A549 (cell line): ENCODE measurements at regions not wholly inside any gene's neighbourhood (a gene's known extent, or its start where the extent isn't known, plus 50 kb on each side); places are given as distances from the start of the nearest gene placed in this dataset.

Experiments
- ATAC-seq, 2 experiments: fragments of 200-7000 bp in 1 of 2; fragments of >200 bp in 1 of 2; cut with Nextera tagmentation in 1 of 2; cut with Tn5 transposase in 1 of 2; 3 replicates each; pipeline versions ENCODE4 v1.8.0 to v1.9.1; 2018 to 2020; ENCODE audit warnings: mild to moderate bottlenecking in 1 of 2, moderate library complexity in 1 of 2
- CTCF ChIA-PET: fragments of 300-600 bp; sonication (Branson Sonifier 250); formaldehyde crosslinking; extraction: SDS; loops from one replicate; lab custom pipeline; 2021; ENCODE audit warnings: antibody characterized with exemption, inconsistent platforms; lab: Yijun Ruan, JAX
- POLR2A ChIA-PET: fragments of 350-600 bp; formaldehyde crosslinking; extraction: SDS; loops from one replicate; lab custom pipeline; 2021; ENCODE audit warnings: antibody characterized with exemption, inconsistent platforms; lab: Yijun Ruan, JAX
- DNase-seq, 2 experiments: peaks; one replicate each; pipeline versions ENCODE4 v3.0.0 to v3.0.0-alpha.2; 2011 to 2016; ENCODE audit warnings: low read depth in 1 of 2, low spot score in 1 of 2
- FAIRE-seq: peaks from 2 replicates; lab custom pipeline; 2011; peaks lifted over from hg19 to GRCh38; lab: Jason Lieb, UNC
- H3K27ac ChIP-seq, 2 experiments: fragments of >200 bp; sonication (Bioruptor Twin); formaldehyde crosslinking; 3 replicates each; pipeline ENCODE4 v1.5.1; 2016 to 2017
- H3K4me1 ChIP-seq: fragments of >200 bp; sonication (Bioruptor Twin); formaldehyde crosslinking; 3 replicates; pipeline ENCODE4 v1.6.1; 2016
- H3K4me2 ChIP-seq: fragments of >200 bp; sonication (Bioruptor Twin); formaldehyde crosslinking; 3 replicates; pipeline ENCODE4 v1.6.1; 2016
- H3K4me3 ChIP-seq: fragments of >200 bp; sonication (Bioruptor Twin); formaldehyde crosslinking; 3 replicates; pipeline ENCODE4 v1.5.1; 2016
- H3K9me3 ChIP-seq: fragments of >200 bp; sonication (Bioruptor Twin); formaldehyde crosslinking; 3 replicates; pipeline ENCODE4 v1.6.1; 2016
- BHLHE40 ChIP-seq: IDR thresholded peaks from 2 replicates; pipeline ENCODE4 v1.6.1; 2012; ENCODE audit warnings: low read depth, low read length, inconsistent platforms
- CBX2 ChIP-seq: fragments of 200-600 bp; sonication (generic); IDR thresholded peaks from 2 replicates; pipeline ENCODE4 v1.6.1; 2016; ENCODE audit warnings: low read depth, mild to moderate bottlenecking, borderline replicate concordance
- CBX8 ChIP-seq: fragments of 200-600 bp; sonication (generic); IDR thresholded peaks from 2 replicates; pipeline ENCODE4 v1.6.1; 2016
- CEBPB ChIP-seq, 2 experiments: fragments of >200 bp in 1 of 2; sonication (Bioruptor Twin) in 1 of 2; formaldehyde crosslinking in 1 of 2; IDR thresholded peaks; 2 replicates each; pipeline ENCODE4 v1.6.1; 2012 to 2016
- CHD4 ChIP-seq: fragments of 200-600 bp; sonication (generic); IDR thresholded peaks from 2 replicates; pipeline ENCODE4 v1.6.1; 2016; ENCODE audit warnings: antibody characterized with exemption, mild to moderate bottlenecking, borderline replicate concordance
- EP300 ChIP-seq, 2 experiments: fragments of >200 bp; sonication (Bioruptor Twin); formaldehyde crosslinking; IDR thresholded peaks; 2 replicates in 1 of 2; 3 replicates in 1 of 2; pipeline ENCODE4 v1.6.1; 2016 to 2017
- FOSL2 ChIP-seq, 2 experiments: fragments of 450-650 bp in 1 of 2; fragments of >200 bp in 1 of 2; sonication (Bioruptor Twin) in 1 of 2; formaldehyde crosslinking; IDR thresholded peaks; 2 replicates each; pipeline versions ENCODE4 v1.5.0 to v1.6.1; 2016 to 2020; ENCODE audit warnings: mild to moderate bottlenecking in 1 of 2, moderate library complexity in 1 of 2
- FOXS1 ChIP-seq: fragments of 250-450 bp; sonication (Bioruptor Pico); IDR thresholded peaks from 2 replicates; pipeline ENCODE4 v1.5.0; 2020; ENCODE audit warnings: mild to moderate bottlenecking, moderate library complexity
- HMGXB4 ChIP-seq: fragments of 250-450 bp; sonication (Bioruptor Pico); IDR thresholded peaks from 2 replicates; pipeline ENCODE4 v1.5.0; 2021; ENCODE audit warnings: mild to moderate bottlenecking, moderate library complexity, borderline replicate concordance
- HOXB13 ChIP-seq: fragments of 250-450 bp; sonication (Bioruptor Pico); IDR thresholded peaks from 2 replicates; pipeline ENCODE4 v1.5.0; 2020; ENCODE audit warnings: low read depth, mild to moderate bottlenecking, moderate library complexity
- HOXB5 ChIP-seq: fragments of 250-450 bp; sonication (Bioruptor Pico); IDR thresholded peaks from 2 replicates; pipeline ENCODE4 v1.5.0; 2020; ENCODE audit warnings: mild to moderate bottlenecking, moderate library complexity
- KDM5A ChIP-seq: fragments of 200-600 bp; sonication (generic); IDR thresholded peaks from 2 replicates; pipeline ENCODE4 v1.6.1; 2016; ENCODE audit warnings: antibody characterized with exemption, mild to moderate bottlenecking
- MAFK ChIP-seq: fragments of 450-650 bp; IDR thresholded peaks from 2 replicates; pipeline ENCODE4 v1.6.1; 2014; ENCODE audit not compliant: partially characterized antibody
- MAZ ChIP-seq: fragments of 150-350 bp; IDR thresholded peaks from 2 replicates; pipeline ENCODE4 v1.6.1; 2014; ENCODE audit warnings: antibody characterized with exemption, low read depth, low read length, borderline replicate concordance
- MYC ChIP-seq: IDR thresholded peaks from 2 replicates; pipeline ENCODE4 v1.6.1; 2012; ENCODE audit warnings: mild to moderate bottlenecking, inconsistent platforms, low read length, improper control_type of control experiment, borderline replicate concordance
- NFE2L2 ChIP-seq: fragments of 150-350 bp; conservative IDR thresholded peaks from 2 replicates; pipeline ENCODE4 v1.6.1; 2014; ENCODE audit warnings: low read length
- NPAS2 ChIP-seq: fragments of 250-450 bp; sonication (Bioruptor Pico); IDR thresholded peaks from 2 replicates; pipeline ENCODE4 v1.8.0; 2022; ENCODE audit warnings: mild to moderate bottlenecking, moderate library complexity, borderline replicate concordance
- POLR2AphosphoS2 ChIP-seq: conservative IDR thresholded peaks from 2 replicates; pipeline ENCODE4 v1.6.1; 2012; ENCODE audit warnings: low read length, improper control_type of control experiment, inconsistent platforms
- RARB ChIP-seq: fragments of 250-450 bp; sonication (Bioruptor Pico); IDR thresholded peaks from 2 replicates; pipeline ENCODE4 v1.8.0; 2021; ENCODE audit warnings: mild to moderate bottlenecking, moderate library complexity
- RFX5 ChIP-seq: fragments of 450-650 bp; IDR thresholded peaks from 2 replicates; pipeline ENCODE4 v1.7.1; 2014; ENCODE audit warnings: antibody characterized with exemption, mild to moderate bottlenecking, moderate library complexity
- RNF2 ChIP-seq: fragments of 200-600 bp; sonication (generic); IDR thresholded peaks from 2 replicates; pipeline ENCODE4 v1.6.1; 2016; ENCODE audit warnings: low read depth, mild to moderate bottlenecking, antibody characterized with exemption, moderate library complexity, borderline replicate concordance
- ZNF302 ChIP-seq: fragments of 250-450 bp; sonication (Bioruptor Pico); IDR thresholded peaks from 2 replicates; pipeline ENCODE4 v1.9.0; 2021; ENCODE audit warnings: inconsistent platforms, mild to moderate bottlenecking, moderate library complexity
- WGBS: methylation state at CpG from one replicate; pipeline ENCODE4 v1.1.6; 2017; ENCODE audit errors: missing lambda C conversion rate; 5-methylcytosine and 5-hydroxymethylcytosine counted together
- TF ChIP-seq, protein P1 (sequence below): fragments of 200-600 bp; sonication (generic); IDR thresholded peaks from 2 replicates; pipeline ENCODE4 v1.6.1; 2016; ENCODE audit warnings: antibody characterized with exemption, mild to moderate bottlenecking, moderate library complexity
- TF ChIP-seq, protein P2 (sequence below): fragments of >200 bp; sonication (Bioruptor Twin); formaldehyde crosslinking; IDR thresholded peaks from 3 replicates; pipeline ENCODE4 v1.5.1; 2016

DNA sequence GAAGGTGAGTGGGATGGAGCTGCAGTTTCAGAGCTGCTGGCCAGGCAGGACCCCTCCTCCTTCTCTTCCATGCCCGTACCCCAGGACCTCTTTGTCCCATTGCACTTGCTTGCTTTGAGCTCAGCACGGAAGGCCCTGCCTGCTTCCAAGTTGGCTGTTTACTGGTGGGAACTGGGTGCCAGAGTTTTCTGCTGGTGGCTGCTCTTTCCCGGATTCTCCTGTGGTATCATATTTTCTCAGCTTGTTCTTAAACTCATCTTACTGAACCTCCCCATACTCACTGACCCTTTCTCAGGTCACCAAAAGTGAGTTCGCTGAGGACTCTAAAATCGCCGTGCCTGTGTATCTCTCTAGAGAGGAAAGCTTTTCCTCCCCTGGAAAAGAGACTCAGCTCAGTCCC, 297.7 kb upstream of the TNP1 start:
- POLR2A ChIA-PET = no interaction called here
- WGBS = 74% methylated on average over 6 of the region's 6 CpGs
- no peak for FAIRE-seq

GRCh38 chr2:217156801-217157200, 296.9 kb upstream of the TNP1 start:
- H3K4me2 ChIP-seq = no peak overlapping the region
- TF ChIP-seq HOXB5 (CRISPR knock-in tag) (no peak), MAFK (no peak), ZNF302 (CRISPR knock-in tag) (no peak), CBX8 (no peak), KDM5A (no peak), RFX5 (no peak), FOSL2 (IDR thresholded peaks at IDR 0.05) (no peak), FOSL2 (CRISPR knock-in tag; IDR thresholded peaks at IDR 0.05) (no peak), HOXB13 (CRISPR knock-in tag) (no peak)
- TF ChIP-seq, protein P1, sequence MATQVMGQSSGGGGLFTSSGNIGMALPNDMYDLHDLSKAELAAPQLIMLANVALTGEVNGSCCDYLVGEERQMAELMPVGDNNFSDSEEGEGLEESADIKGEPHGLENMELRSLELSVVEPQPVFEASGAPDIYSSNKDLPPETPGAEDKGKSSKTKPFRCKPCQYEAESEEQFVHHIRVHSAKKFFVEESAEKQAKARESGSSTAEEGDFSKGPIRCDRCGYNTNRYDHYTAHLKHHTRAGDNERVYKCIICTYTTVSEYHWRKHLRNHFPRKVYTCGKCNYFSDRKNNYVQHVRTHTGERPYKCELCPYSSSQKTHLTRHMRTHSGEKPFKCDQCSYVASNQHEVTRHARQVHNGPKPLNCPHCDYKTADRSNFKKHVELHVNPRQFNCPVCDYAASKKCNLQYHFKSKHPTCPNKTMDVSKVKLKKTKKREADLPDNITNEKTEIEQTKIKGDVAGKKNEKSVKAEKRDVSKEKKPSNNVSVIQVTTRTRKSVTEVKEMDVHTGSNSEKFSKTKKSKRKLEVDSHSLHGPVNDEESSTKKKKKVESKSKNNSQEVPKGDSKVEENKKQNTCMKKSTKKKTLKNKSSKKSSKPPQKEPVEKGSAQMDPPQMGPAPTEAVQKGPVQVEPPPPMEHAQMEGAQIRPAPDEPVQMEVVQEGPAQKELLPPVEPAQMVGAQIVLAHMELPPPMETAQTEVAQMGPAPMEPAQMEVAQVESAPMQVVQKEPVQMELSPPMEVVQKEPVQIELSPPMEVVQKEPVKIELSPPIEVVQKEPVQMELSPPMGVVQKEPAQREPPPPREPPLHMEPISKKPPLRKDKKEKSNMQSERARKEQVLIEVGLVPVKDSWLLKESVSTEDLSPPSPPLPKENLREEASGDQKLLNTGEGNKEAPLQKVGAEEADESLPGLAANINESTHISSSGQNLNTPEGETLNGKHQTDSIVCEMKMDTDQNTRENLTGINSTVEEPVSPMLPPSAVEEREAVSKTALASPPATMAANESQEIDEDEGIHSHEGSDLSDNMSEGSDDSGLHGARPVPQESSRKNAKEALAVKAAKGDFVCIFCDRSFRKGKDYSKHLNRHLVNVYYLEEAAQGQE = no peak
- peaks cover 4% of the 10 kb centered on the region; the same call in 1 of the 3 replicates for H3K4me1 ChIP-seq
- DNase-seq (no peak), FAIRE-seq (no peak), ATAC-seq (no peak)
- 54% methylated on average over 2 of the region's 2 CpGs for WGBS
- H3K27ac ChIP-seq = no peak overlapping the region
- no peaks in the 10 kb centered on the region for H3K9me3 ChIP-seq
- ChIA-PET POLR2A (no interaction called here), CTCF (interaction anchor here (1.8 kb wide), 1 partner anchor 10 kb away, joined by 5 read pairs; no protein-coding TSS in a partner anchor)
- no peak overlapping the region for H3K4me3 ChIP-seq

More for the DNA sequence above, 297.7 kb upstream of the TNP1 start:
- CTCF ChIA-PET = interaction anchor here (1.1 to 1.8 kb wide), 2 partner anchors 9 to 555 kb away, joined by 3 to 5 read pairs; no protein-coding TSS in a partner anchor
- Histone ChIP-seq H3K27ac (no peak overlapping the region), H3K4me2 (no peak overlapping the region), H3K4me3 (no peak overlapping the region), H3K9me3 (no peaks in the 10 kb centered on the region), H3K4me1 (peaks cover 4% of the 10 kb centered on the region; the same call in 1 of the 3 replicates)
- no peak for TF ChIP-seq NPAS2 (CRISPR knock-in tag)
- no peak for TF ChIP-seq NFE2L2
- TF ChIP-seq HMGXB4 (CRISPR knock-in tag) = no peak
- no peak for TF ChIP-seq RARB
- no peak for TF ChIP-seq MAFK
- no peak for TF ChIP-seq HOXB13 (CRISPR knock-in tag)
- no peak for TF ChIP-seq CEBPB (IDR thresholded peaks at IDR 0.05)
- ATAC-seq (no peak), DNase-seq (no peak)

DNA sequence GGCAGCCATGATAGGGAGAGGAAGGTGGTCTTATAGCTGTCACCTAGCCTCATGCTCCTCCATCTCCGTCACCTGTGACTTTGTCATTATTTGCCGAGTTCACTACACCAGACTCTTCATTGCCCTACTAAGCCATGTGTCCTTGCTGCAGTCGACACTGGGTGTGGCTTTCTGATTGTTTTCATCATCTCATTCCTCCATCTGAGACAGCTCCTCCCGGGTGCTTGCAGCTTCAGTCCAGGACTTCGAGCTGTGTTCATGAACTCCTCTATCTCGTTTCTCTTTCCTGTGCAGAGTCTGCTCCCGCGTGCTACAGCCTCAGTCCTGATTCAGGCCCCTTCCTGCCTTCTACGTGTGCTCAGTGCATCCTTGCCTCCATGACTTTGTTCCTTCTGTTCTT, 295.1 kb upstream of the TNP1 start:
- Histone ChIP-seq H3K4me3 (no peak overlapping the region), H3K9me3 (no peaks in the 10 kb centered on the region), H3K4me2 (no peak overlapping the region), H3K27ac (no peak overlapping the region), H3K4me1 (no peaks in the 10 kb centered on the region; the same call in 2 of the 3 replicates)
- DNase-seq (no peak), FAIRE-seq (no peak), ATAC-seq (no peak)
- ChIA-PET CTCF (no interaction called here), POLR2A (no interaction called here)
- WGBS = 41% methylated on average over 9 of the region's 9 CpGs
- TF ChIP-seq EP300 (IDR thresholded peaks at IDR 0.05) (no peak), KDM5A (no peak), CBX2 (no peak), FOXS1 (no peak), MYC (no peak), NFE2L2 (no peak), POLR2AphosphoS2 (no peak), RARB (no peak), MAFK (no peak), RNF2 (no peak), BHLHE40 (no peak), MAZ (no peak), FOSL2 (IDR thresholded peaks at IDR 0.05) (no peak), FOSL2 (CRISPR knock-in tag; IDR thresholded peaks at IDR 0.05) (no peak), CHD4 (no peak)
- TF ChIP-seq, protein P2, sequence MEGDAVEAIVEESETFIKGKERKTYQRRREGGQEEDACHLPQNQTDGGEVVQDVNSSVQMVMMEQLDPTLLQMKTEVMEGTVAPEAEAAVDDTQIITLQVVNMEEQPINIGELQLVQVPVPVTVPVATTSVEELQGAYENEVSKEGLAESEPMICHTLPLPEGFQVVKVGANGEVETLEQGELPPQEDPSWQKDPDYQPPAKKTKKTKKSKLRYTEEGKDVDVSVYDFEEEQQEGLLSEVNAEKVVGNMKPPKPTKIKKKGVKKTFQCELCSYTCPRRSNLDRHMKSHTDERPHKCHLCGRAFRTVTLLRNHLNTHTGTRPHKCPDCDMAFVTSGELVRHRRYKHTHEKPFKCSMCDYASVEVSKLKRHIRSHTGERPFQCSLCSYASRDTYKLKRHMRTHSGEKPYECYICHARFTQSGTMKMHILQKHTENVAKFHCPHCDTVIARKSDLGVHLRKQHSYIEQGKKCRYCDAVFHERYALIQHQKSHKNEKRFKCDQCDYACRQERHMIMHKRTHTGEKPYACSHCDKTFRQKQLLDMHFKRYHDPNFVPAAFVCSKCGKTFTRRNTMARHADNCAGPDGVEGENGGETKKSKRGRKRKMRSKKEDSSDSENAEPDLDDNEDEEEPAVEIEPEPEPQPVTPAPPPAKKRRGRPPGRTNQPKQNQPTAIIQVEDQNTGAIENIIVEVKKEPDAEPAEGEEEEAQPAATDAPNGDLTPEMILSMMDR = no peak
